ENCODE measurements at regions not wholly inside any gene's neighbourhood (a gene's known extent, or its start where the extent isn't known, plus 50 kb on each side); places are given as distances from the start of the nearest gene placed in this dataset.
"Not testable (repeated sequence)": the region's sequence is repeated elsewhere in the genome, so short reads cannot be mapped to it uniquely, and the experiment has no call there.

GRCh38 chr10:64528294-64529002 is 1007.2 kb downstream of the REEP3 start:
- DNase-seq: no peak

GRCh38 chr10:64529003-64529350 is 1007.8 kb downstream of the REEP3 start:
- no peak for DNase-seq

GRCh38 chr10:64534616-64535015 is 1013.4 kb downstream of the REEP3 start:
- no peak for DNase-seq

GRCh38 chr10:64535131-64535867 is 1014.1 kb downstream of the REEP3 start:
- no peak for DNase-seq

- no peak for DNase-seq
Observed at GRCh38 chr10:64537112-64537511, 1015.9 kb downstream of the REEP3 start.

GRCh38 chr10:64537928-64538327 is 1016.7 kb downstream of the REEP3 start:
- no peak for DNase-seq

GRCh38 chr10:64546073-64546472 is 1024.9 kb downstream of the REEP3 start:
- no peak for DNase-seq

GRCh38 chr10:64547168-64547567 is 1026.0 kb downstream of the REEP3 start:
- no peak for DNase-seq

GRCh38 chr10:64555666-64556065 is 1034.5 kb downstream of the REEP3 start:
- no peak for DNase-seq

GRCh38 chr10:64558094-64558835 is 1037.1 kb downstream of the REEP3 start:
- DNase-seq: no peak

- DNase-seq: no peak
Observed at GRCh38 chr10:64571056-64571455, 1049.9 kb downstream of the REEP3 start.

- no peak for DNase-seq
Observed at GRCh38 chr10:64573623-64574325, 1052.6 kb downstream of the REEP3 start.

- DNase-seq: no peak
Observed at GRCh38 chr10:64574371-64574770, 1053.2 kb downstream of the REEP3 start.

- no peak for DNase-seq
Observed at GRCh38 chr10:64576497-64576896, 1055.3 kb downstream of the REEP3 start.

- DNase-seq: not testable (repeated sequence)
Observed at GRCh38 chr10:64578757-64579156, 1057.6 kb downstream of the REEP3 start.

- DNase-seq: no peak
Observed at GRCh38 chr10:64586934-64587503, 1065.8 kb downstream of the REEP3 start.

- DNase-seq: no peak
Observed at GRCh38 chr10:64594072-64594471, 1072.9 kb downstream of the REEP3 start.

GRCh38 chr10:64598600-64598999 is 1077.4 kb downstream of the REEP3 start:
- DNase-seq: no peak

- DNase-seq: no peak
Observed at GRCh38 chr10:64601298-64601697, 1080.1 kb downstream of the REEP3 start.

- DNase-seq: no peak
Observed at GRCh38 chr10:64617085-64617484, 1095.9 kb downstream of the REEP3 start.

- no peak for DNase-seq
Observed at GRCh38 chr10:64619102-64619501, 1097.9 kb downstream of the REEP3 start.

- DNase-seq: no peak
Observed at GRCh38 chr10:64626924-64627323, 1105.7 kb downstream of the REEP3 start.

- DNase-seq: no peak
Observed at GRCh38 chr10:64630534-64630933, 1109.3 kb downstream of the REEP3 start.

Measured in KG1 (cell line).